GM19372 (cell line): ENCODE measurements at regions not wholly inside any gene's neighbourhood (a gene's known extent, or its start where the extent isn't known, plus 50 kb on each side); places are given as distances from the start of the nearest gene placed in this dataset.

Experiments
- ATAC-seq: cut with Tn5 transposase; IDR thresholded peaks from one replicate; pipeline ENCODE4 v1.9.1; 2021; ENCODE audit warnings: mild to moderate bottlenecking, low read depth, moderate library complexity; ENCODE audit not compliant: unreplicated experiment

DNA sequence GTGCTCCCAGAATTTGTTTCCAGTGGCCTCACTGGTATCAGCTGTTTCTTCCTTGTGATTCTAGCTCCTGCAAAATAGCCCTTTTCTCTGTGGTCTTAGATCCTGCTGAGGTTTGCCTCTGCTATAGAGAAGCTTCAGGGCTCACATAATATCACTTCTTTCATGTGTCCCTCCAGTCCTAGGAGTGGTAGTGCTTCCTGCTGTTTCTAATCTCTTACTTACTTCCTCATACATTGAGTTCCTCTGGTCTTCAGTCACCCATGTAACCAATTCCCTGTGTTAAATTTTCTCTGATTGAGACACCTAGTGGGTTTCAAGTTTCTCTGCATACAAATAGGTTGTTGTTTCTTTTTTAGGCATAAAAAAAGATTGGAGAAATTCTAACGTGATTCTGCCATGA, 1567.9 kb downstream of the ARAP2 start:
- ATAC-seq = no peak

DNA sequence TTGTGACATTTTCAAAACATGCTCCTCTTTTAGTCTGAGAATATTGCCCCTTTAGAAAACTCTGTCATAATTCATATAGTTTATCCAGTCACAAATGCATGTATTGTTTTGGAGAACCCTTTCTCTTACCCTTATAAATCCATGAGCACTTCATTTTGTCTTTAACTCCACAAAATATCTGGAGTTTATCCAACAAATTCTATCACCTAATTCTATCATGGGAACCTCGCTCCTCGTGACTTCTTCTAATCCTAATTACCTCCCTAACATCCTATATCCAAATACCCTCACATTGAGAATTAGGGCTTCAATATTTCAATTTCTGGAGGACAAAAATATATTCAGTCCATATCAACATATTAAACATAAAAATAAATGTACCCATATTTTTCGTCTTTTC, 1565.9 kb downstream of the ARAP2 start:
- ATAC-seq = no peak

DNA sequence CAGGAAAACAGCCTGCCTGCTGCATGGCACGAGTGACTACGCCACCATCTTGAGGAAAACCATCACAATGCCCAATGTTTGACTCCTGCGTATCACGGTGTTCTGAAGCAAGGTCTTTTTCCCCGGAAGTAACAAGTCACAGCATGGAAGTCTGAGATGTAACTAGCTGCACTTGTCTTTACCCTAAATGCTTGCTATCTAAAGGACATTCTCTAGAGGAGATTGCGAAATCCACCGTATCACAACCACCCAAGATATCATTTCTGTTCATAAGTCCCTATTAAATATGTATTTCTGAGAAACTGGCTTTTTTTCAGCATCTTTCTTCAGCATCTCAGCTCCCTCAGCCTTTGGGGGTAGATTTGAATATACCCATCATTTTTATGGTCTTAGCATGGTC, 1565.1 kb downstream of the ARAP2 start:
- no peak for ATAC-seq

DNA sequence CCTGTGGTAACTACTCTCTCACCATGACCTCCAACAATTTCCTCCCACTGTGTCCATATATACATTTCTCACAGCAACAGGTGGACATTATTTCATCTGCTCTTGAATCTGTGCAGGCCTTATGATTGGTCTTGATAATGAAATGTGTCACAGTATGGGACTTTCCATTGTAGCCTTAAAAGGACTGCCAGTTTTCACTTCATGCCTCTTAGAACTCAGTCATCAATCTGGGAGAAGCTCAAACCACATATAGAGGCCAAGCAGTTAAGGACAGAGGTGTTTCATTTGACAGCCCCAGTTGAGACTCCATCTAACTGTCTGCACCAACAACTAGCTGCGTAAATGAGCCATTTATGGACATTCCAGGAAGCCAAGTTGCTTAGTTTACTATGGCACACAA, 1534.8 kb downstream of the ARAP2 start:
- ATAC-seq = no peak

DNA sequence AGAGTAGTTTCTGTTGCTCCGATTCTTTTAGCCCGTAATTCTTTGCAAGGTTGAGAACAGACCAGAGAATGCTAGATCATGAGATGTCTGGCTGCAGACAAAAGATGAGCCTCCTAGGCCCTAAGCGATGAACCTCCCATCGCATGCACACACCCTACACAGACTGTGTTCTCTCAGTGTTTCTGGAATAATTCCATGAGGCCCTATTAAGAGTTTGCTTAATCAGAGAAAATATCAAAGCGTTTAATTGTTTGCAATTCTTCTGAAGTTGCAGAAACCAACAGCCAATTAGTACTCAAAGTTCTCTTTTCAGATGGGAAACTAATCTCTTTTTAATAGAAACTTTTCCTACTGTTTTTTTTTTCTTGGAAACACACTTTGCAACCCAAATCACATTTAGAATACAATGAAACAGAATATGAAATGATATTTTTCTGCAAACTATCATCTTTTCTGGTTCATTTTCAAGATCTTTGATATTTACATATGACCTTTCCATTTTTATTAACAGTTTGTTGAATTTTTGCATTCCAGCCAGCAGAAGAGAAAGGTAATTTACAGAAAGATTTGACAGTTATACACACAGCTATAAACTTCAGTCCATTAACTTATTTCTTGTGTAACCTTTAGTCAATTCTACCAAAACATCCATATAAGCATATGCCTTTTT, 1525.6 kb downstream of the ARAP2 start:
- ATAC-seq = no peak

DNA sequence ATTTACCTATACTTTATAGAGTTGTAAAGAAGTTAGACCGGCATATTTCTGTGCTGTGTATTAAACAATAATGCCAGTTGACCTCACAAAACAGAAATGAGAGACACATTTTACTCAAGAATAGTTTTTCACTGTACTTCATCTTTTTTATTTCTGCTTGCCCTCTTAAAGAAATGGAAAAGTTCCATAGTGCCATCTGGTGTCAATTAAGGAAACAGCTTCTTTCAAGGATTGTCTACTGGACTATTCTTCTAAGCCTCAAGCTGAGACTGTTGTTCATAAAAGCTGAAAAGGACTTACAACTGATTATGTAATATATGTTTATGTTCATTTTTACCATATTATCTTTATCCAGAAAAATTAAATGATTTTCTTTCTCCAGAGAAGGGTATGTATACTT, 1523.7 kb downstream of the ARAP2 start:
- no peak for ATAC-seq

DNA sequence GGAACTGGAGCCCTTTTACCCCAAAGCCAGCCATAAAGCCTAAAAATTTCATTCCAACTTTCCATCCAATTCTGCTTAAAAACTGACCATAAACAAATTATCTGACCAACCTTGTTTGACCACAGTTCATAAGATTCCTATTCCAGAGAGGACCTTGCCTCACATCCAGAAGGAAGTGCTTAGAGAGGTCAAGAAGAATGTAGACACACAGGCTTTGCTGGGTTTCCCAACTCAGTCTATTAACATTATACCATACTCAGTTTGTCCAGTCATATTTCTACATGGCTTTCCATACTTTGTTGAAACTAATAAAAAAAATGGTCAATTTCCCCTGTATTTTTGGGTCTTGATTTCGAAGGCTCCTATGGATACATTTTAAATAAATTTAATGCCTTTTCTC, 1522.5 kb downstream of the ARAP2 start:
- ATAC-seq = no peak

DNA sequence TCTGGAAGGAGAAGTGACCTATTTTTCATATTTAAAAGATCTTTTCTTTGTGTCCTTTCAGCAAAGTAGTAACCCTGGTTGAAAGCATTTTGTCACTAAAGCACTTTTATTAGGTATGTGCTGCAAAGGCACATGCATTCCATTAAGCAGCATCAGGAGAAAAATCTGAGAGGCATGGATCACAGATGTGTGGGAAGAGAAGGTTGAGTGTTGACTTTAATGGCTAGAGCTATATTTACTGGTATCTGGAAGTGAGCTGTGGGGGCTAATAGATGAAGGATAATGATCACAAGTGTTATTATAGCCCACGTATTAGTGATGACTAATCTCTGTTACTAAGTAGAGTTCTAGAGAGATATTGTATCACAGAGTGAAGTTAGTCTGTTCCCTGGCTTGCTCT, 1520.7 kb downstream of the ARAP2 start:
- no peak for ATAC-seq

DNA sequence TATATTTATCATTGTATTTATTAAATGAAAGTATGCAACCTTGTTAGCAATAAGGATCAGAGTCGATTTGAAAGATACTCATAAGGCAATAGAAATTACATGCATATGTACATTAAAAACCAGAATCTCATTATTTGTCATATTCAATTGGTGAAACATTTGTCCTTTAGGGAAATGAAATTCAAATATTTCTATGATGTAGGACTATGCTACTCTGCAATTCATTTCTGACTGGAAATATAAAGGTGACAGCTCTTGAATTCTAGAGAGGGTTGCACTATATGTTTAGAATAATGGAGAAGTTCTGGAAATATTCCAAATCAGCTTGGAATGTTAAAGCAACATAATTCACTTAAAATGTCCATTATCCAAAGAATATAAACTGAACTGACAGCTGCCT, 1519.8 kb downstream of the ARAP2 start:
- ATAC-seq = no peak

DNA sequence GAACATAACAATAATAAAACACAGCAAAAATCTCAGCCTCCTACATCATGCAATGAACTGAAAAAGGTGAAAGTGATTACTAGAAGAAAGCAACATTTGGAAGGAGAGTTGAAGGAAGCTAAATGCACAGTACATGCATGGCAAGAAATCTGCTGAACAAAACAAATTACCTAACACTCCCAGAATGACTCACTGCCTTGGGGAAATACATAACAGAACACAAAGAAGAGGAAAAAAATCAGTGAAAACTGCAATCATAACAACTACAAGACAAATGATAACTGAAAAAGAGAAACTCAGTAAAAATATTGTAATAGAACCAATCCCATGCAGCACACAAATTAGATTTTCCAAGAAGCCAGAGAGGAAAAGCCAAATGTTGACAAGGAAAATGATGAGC, 1513.2 kb downstream of the ARAP2 start:
- ATAC-seq = no peak

DNA sequence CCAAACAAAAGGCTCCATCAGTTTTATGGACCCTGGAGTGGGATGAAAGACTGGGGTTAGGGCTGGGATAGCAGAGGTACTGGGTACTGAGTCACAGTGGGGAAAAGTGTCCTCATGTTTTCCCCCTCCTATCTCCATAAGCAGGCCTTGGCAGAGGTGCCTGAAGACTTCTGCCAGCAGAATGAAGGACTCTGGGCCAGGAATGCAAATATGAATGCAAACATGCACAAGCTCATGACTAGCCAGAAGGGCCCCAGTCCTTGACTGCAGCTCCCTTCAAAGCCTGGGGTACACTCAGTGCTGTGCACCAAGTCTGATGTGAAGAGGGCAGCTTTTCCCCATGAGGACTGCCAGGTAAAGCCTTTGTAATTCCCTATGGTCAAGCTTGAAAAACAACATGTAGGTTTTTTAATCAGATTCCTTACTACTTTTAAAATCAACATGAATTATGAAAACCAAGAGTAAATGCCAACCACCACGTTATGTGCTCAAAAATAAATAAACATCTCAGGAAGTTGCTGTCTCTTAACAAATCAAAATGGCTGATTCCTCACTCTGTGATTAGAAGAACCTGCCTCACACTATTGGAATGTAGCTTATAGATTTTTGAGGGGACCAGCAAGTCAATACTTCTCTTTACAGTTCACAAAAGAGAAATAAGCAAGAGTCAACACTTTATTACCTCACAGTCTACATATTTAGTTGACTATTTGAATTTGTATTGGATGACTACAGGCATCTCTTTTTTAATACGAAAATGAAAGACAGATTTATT, 1512.0 kb downstream of the ARAP2 start:
- ATAC-seq = no peak

DNA sequence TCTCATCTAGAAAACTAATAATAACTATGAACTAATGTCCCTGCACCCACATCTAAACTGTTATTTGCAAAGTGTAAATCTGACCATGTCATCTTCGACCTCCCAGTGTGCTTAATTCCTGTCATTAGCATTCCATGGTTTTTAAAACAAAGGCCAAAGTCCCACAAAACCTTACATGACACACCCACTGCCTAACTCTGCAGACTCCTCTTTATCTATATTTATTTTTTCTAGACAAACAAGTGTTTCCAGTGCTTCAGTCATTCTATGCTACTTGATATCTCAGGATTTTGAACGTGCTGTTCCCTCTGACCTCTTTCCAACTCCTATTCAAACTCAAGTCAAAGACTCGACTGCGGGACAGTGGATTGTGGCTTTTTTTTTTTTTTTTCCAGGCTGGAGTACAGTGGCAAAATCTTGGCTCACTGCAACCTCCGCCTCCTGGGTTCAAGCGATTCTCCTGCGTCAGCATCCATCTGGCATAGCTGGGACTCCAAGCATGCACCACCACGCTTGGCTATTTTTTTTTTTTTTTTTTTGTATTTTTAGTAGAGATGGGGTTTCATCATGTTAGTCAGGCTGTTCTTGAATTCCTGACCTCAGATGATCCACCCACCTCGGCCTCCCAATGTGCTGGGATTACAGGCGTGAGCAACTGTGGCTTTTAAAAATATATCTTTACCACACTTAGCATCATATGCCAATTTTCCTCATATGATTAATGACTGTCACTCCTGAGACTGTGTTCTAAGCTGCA, 1511.0 kb downstream of the ARAP2 start:
- no peak for ATAC-seq

DNA sequence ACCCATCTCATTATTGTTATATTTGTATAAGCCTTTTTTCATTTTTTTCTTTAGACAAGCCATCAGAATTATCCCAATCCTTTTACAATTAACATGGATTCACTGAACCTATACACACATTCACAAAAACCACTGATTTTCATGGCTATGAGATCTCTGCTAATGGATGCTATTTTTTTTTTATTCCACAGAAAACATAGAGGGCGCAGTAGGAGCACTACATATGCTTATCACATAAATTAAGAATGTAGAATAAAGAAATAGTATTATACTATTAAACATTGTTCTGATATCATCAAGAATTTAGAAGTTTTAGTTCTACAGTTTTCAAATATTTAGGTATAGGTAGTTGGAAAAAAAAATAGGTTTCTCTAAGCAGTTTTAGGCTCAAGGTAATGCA, 1477.4 kb downstream of the ARAP2 start:
- no peak for ATAC-seq

DNA sequence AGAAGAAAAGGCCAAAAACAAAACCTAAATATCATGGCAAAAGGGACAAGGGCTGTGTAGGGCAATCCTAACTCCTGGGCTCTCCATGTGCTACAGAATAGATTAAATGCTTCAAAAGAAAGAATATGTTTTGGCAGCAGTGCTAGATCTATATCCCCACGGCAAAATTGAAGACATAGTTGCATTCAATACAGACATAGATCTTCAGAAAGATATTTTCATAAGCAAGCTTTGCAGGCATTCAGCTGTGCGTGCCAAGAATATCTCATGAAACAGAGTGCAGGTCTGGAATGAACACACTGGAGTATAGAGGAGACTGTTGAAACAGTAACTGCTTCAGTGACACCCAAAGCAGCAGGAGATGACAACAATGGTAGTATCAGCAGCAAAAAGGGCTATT, 1476.9 kb downstream of the ARAP2 start:
- no peak for ATAC-seq

DNA sequence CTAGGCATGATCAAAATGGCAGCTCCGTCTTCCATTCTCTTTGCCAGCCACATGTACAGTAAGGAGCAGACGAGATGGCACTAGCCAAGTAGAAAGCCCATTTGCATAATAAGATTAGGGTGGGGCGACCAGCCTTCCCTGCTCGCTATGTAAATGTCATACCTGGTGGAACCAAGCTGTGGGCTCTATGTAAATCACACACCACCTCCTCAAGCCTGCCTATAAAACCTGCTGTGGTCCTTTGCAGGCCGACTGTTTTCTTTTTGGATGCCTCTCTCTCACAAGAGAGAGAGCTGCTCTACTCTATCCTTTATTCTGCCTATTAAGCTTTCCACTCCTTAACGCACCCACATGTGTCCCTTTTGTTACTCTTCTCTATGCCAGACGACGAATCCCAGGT, 1472.7 kb downstream of the ARAP2 start:
- no peak for ATAC-seq

DNA sequence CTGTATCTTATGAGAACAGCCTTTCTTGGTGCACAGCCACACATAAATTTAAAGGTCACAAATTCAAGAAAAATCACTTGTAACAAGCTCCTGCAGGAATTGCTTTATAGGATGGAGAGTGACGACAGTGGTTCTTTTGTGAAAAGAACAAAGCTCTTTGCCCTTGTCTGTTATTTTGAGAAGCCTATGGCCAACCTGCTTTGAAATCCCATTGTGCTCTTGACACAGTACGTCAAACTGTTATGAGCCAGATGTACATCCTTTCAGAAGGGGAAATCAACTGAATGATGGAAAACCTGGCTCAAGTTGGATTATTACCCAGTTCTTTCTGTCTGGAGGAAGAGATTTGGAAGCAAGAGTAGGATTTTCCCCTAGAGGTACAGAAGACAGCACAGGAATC, 1454.2 kb downstream of the ARAP2 start:
- no peak for ATAC-seq

DNA sequence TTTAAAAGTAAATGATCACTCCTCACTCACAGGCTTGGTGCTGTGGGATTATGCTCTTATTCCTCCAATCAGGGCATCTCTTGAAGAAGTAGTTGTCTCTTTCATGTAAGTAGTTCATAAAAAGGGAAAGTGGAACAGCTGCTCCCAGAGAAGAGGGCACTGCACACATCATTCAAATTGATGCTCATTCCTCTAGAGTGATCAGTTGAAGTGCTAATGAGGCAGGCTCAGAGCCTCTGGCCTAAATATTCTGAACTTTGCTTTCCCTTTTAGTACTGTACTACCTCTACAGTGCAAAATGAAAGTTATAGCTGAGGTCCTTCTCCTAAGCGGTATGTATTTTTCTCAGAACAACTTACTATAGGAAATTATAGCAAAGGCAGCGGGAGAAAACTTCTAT, 1453.1 kb downstream of the ARAP2 start:
- no peak for ATAC-seq

DNA sequence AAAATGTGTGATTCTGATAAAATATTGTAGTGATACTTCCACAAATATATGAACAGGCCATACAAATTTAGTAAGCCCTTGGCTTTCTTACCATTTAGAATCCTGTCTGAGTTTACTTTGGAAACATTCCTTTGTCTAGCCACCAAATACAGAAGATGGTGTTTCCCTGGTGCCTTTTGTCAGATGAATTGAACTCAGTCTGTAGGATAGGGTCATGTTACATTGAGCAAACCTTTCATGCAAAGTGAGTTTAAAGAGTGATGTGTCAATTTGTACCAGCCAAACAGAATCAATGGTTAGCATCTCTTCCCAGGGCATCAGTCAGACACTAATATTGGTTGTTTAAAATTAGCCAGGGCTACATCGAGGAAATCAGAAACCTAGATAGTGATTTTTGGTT, 1443.4 kb downstream of the ARAP2 start:
- ATAC-seq = no peak

DNA sequence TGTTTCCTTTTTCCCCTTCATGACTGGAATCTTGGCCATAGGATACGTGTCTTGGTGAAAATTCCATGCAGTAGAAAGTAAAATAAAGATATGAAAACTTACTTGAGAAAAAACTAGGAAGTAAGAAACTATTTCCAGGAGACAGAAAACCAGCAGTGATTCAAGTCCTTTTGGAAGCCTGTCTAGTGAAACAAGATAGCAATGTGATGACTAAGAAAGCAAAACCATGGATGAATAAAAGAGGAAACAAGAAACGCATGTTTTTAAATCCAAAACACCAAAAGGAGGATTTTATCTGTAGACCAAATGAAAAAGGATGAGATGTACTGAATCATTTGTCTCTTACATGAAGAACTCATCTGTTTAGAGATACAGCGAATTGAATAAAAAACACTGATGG, 1430.0 kb downstream of the ARAP2 start:
- ATAC-seq = no peak

DNA sequence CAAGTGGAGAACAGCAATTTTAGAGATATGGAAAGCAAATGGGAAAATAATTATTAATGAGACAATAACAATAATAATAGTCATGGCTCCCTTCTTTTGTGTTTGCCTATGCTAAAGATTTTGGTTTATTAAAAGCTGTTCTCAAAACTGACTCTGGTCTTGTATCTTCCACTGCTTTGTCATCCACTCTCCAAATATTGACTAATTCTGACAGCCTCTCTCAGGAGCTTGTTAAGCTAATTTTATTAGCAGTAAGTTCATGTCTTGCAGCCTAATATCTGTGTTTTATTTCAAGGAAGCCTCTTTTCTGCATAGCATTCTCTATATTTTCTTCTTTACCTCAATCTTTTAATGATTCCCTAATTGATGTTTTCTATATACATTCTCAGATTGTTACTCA, 1419.8 kb downstream of the ARAP2 start:
- no peak for ATAC-seq

DNA sequence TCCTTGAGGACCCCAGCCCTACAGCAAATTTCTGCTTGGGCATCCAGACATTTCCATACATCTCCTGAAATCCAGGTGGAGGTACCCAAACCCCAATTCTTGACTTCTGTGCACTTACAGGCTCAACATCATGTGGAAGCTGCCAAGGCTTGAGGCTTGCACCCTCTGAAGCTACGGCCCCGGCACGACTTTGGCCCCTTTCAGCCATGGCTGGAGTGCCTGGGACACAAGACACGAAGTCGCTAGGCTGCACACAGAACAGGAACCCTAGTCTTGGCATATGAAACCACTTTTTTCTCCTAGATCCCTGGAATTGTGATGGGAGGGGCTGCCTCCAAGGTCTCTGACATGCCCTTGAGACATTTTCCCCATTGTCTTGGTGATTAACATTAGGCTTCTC, 1417.7 kb downstream of the ARAP2 start:
- ATAC-seq = no peak

DNA sequence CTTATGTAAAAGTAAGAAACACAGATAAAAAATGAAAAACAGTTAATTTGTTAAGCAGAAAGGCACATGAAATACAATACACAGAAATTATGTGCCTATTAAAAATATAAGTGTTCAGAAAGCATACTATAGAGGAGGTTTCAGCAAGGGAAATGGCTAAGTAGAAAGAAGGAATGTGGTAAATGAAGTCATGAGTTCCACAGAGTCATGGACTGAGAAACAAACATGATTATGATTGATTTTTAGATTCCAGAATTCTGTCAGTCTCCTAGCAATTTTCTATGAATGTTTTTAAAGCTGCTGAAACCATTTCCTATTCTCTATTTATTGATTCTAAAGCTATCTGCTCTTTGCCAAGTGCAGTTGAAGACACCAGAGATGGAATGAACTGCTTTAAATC, 1398.4 kb downstream of the ARAP2 start:
- no peak for ATAC-seq
